A549 (cell line): ENCODE measurements at regions not wholly inside any gene's neighbourhood (a gene's known extent, or its start where the extent isn't known, plus 50 kb on each side); places are given as distances from the start of the nearest gene placed in this dataset.

Experiments used
- ATAC-seq, 2 experiments: fragments of 200-7000 bp in 1 of 2; fragments of >200 bp in 1 of 2; cut with Nextera tagmentation in 1 of 2; cut with Tn5 transposase in 1 of 2; 3 replicates each; pipeline versions ENCODE4 v1.8.0 to v1.9.1; 2018 to 2020; ENCODE audit warnings: mild to moderate bottlenecking in 1 of 2, moderate library complexity in 1 of 2
- CTCF ChIA-PET: fragments of 300-600 bp; sonication (Branson Sonifier 250); formaldehyde crosslinking; extraction: SDS; loops from one replicate; lab custom pipeline; 2021; ENCODE audit warnings: antibody characterized with exemption, inconsistent platforms; lab: Yijun Ruan, JAX
- POLR2A ChIA-PET: fragments of 350-600 bp; formaldehyde crosslinking; extraction: SDS; loops from one replicate; lab custom pipeline; 2021; ENCODE audit warnings: antibody characterized with exemption, inconsistent platforms; lab: Yijun Ruan, JAX
- DNase-seq, 2 experiments: peaks; one replicate each; pipeline versions ENCODE4 v3.0.0 to v3.0.0-alpha.2; 2011 to 2016; ENCODE audit warnings: low read depth in 1 of 2, low spot score in 1 of 2
- FAIRE-seq: peaks from 2 replicates; lab custom pipeline; 2011; peaks lifted over from hg19 to GRCh38; lab: Jason Lieb, UNC
- H3K27ac ChIP-seq, 2 experiments: fragments of >200 bp; sonication (Bioruptor Twin); formaldehyde crosslinking; 3 replicates each; pipeline ENCODE4 v1.5.1; 2016 to 2017
- H3K4me1 ChIP-seq: fragments of >200 bp; sonication (Bioruptor Twin); formaldehyde crosslinking; 3 replicates; pipeline ENCODE4 v1.6.1; 2016
- H3K4me2 ChIP-seq: fragments of >200 bp; sonication (Bioruptor Twin); formaldehyde crosslinking; 3 replicates; pipeline ENCODE4 v1.6.1; 2016
- H3K4me3 ChIP-seq: fragments of >200 bp; sonication (Bioruptor Twin); formaldehyde crosslinking; 3 replicates; pipeline ENCODE4 v1.5.1; 2016
- H3K9me3 ChIP-seq: fragments of >200 bp; sonication (Bioruptor Twin); formaldehyde crosslinking; 3 replicates; pipeline ENCODE4 v1.6.1; 2016
- BHLHE40 ChIP-seq: IDR thresholded peaks from 2 replicates; pipeline ENCODE4 v1.6.1; 2012; ENCODE audit warnings: low read depth, low read length, inconsistent platforms
- EHMT2 ChIP-seq: fragments of 200-600 bp; sonication (generic); IDR thresholded peaks from 2 replicates; pipeline ENCODE4 v1.6.1; 2016; ENCODE audit warnings: antibody characterized with exemption, low read depth, mild to moderate bottlenecking, moderate library complexity
- ESRRA ChIP-seq: fragments of 150-350 bp; IDR thresholded peaks from 2 replicates; pipeline ENCODE4 v1.6.1; 2014; ENCODE audit warnings: mild to moderate bottlenecking, low read length, borderline replicate concordance
- FOSB ChIP-seq: fragments of 250-450 bp; sonication (Bioruptor Pico); IDR thresholded peaks from 2 replicates; pipeline ENCODE4 v1.5.0; 2020; ENCODE audit warnings: mild to moderate bottlenecking, moderate library complexity
- FOSL2 ChIP-seq, 2 experiments: fragments of 450-650 bp in 1 of 2; fragments of >200 bp in 1 of 2; sonication (Bioruptor Twin) in 1 of 2; formaldehyde crosslinking; IDR thresholded peaks; 2 replicates each; pipeline versions ENCODE4 v1.5.0 to v1.6.1; 2016 to 2020; ENCODE audit warnings: mild to moderate bottlenecking in 1 of 2, moderate library complexity in 1 of 2
- FOXS1 ChIP-seq: fragments of 250-450 bp; sonication (Bioruptor Pico); IDR thresholded peaks from 2 replicates; pipeline ENCODE4 v1.5.0; 2020; ENCODE audit warnings: mild to moderate bottlenecking, moderate library complexity
- HDAC2 ChIP-seq: fragments of 200-600 bp; sonication (generic); IDR thresholded peaks from 2 replicates; pipeline ENCODE4 v1.6.1; 2016
- JUN ChIP-seq, 2 experiments: fragments of >200 bp; sonication (Bioruptor Twin); formaldehyde crosslinking; IDR thresholded peaks; 2 replicates in 1 of 2; 3 replicates in 1 of 2; pipeline ENCODE4 v1.6.1; 2016 to 2017
- JUNB ChIP-seq: fragments of >200 bp; sonication (Bioruptor Twin); formaldehyde crosslinking; IDR thresholded peaks from 2 replicates; pipeline ENCODE4 v1.6.1; 2016
- KDM1A ChIP-seq: fragments of 200-600 bp; sonication (generic); IDR thresholded peaks from 2 replicates; pipeline ENCODE4 v1.6.1; 2016; ENCODE audit warnings: low read depth, mild to moderate bottlenecking
- KDM5A ChIP-seq: fragments of 200-600 bp; sonication (generic); IDR thresholded peaks from 2 replicates; pipeline ENCODE4 v1.6.1; 2016; ENCODE audit warnings: antibody characterized with exemption, mild to moderate bottlenecking
- MAFK ChIP-seq: fragments of 450-650 bp; IDR thresholded peaks from 2 replicates; pipeline ENCODE4 v1.6.1; 2014; ENCODE audit not compliant: partially characterized antibody
- MAZ ChIP-seq: fragments of 150-350 bp; IDR thresholded peaks from 2 replicates; pipeline ENCODE4 v1.6.1; 2014; ENCODE audit warnings: antibody characterized with exemption, low read depth, low read length, borderline replicate concordance
- NPAS2 ChIP-seq: fragments of 250-450 bp; sonication (Bioruptor Pico); IDR thresholded peaks from 2 replicates; pipeline ENCODE4 v1.8.0; 2022; ENCODE audit warnings: mild to moderate bottlenecking, moderate library complexity, borderline replicate concordance
- PHF8 ChIP-seq: fragments of 200-600 bp; sonication (generic); IDR thresholded peaks from 2 replicates; pipeline ENCODE4 v1.6.1; 2016; ENCODE audit warnings: low read depth, mild to moderate bottlenecking, antibody characterized with exemption, moderate library complexity, borderline replicate concordance
- POLR2AphosphoS2 ChIP-seq: conservative IDR thresholded peaks from 2 replicates; pipeline ENCODE4 v1.6.1; 2012; ENCODE audit warnings: low read length, improper control_type of control experiment, inconsistent platforms
- RARB ChIP-seq: fragments of 250-450 bp; sonication (Bioruptor Pico); IDR thresholded peaks from 2 replicates; pipeline ENCODE4 v1.8.0; 2021; ENCODE audit warnings: mild to moderate bottlenecking, moderate library complexity
- RCOR1 ChIP-seq: fragments of 150-350 bp; IDR thresholded peaks from 2 replicates; pipeline ENCODE4 v1.6.1; 2014; ENCODE audit warnings: antibody characterized with exemption, low read length, low read depth
- RFX5 ChIP-seq: fragments of 450-650 bp; IDR thresholded peaks from 2 replicates; pipeline ENCODE4 v1.7.1; 2014; ENCODE audit warnings: antibody characterized with exemption, mild to moderate bottlenecking, moderate library complexity
- SMC3 ChIP-seq: fragments of >200 bp; sonication (Bioruptor Twin); formaldehyde crosslinking; IDR thresholded peaks from 3 replicates; pipeline ENCODE4 v1.6.1; 2018; ENCODE audit warnings: inconsistent platforms
- TP53 ChIP-seq: fragments of 250-450 bp; sonication (Bioruptor Pico); IDR thresholded peaks from 2 replicates; pipeline ENCODE4 v1.5.0; 2021; ENCODE audit warnings: mild to moderate bottlenecking, moderate library complexity
- ZC3H11A ChIP-seq: fragments of 450-650 bp; IDR thresholded peaks from 2 replicates; pipeline ENCODE4 v1.6.1; 2014; ENCODE audit warnings: antibody characterized with exemption, mild to moderate bottlenecking
- ZNF302 ChIP-seq: fragments of 250-450 bp; sonication (Bioruptor Pico); IDR thresholded peaks from 2 replicates; pipeline ENCODE4 v1.9.0; 2021; ENCODE audit warnings: inconsistent platforms, mild to moderate bottlenecking, moderate library complexity
- WGBS: methylation state at CpG from one replicate; pipeline ENCODE4 v1.1.6; 2017; ENCODE audit errors: missing lambda C conversion rate; 5-methylcytosine and 5-hydroxymethylcytosine counted together
- TF ChIP-seq, protein P1 (sequence below): IDR thresholded peaks from 2 replicates; pipeline ENCODE4 v1.6.1; 2012

DNA sequence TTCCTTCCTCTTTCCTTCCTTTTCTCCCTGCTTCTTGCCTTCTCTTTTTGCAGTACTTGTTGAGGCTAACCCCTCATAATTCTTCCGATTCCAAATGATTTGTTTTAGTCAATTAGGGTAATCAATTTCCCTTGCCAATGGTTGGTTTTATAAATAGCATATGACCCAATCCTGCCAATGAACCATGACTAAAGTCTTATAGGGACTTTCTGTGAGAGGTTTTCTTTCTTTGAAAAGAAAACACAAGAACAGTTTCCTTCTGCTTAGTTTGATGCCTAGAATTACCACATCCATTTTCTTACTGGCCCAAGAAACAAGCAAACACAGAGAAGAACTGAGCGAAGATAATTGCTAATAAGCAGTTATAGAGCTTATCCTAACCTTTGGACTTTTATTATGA, 292.5 kb upstream of the SATB1 start (continued):
- no peak for TF ChIP-seq FOXS1 (CRISPR knock-in tag)
- no peak for TF ChIP-seq PHF8
- no peak for TF ChIP-seq EHMT2

DNA sequence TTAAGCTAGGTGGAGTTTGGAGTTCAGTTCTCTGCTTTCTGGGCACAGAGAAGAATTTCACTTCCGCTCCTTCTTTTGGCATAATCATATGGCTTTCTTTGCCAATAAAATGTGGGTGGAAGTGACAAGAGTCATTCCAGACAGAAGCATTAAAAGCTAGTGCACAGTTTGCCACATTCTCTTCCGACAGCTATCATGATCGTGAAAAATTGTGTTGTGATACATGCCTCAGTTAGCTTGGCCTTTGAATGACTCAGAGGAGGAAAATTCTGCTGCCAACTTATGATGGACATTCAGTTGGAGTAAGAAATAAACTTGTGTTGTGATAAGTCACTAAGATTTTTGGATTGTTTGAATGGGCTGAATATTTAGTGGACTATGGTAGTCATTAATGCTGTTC, 291.7 kb upstream of the SATB1 start:
- ChIA-PET CTCF (no interaction called here), POLR2A (no interaction called here)
- no peak for DNase-seq
- TF ChIP-seq ESRRA, result no peak
- no peak for TF ChIP-seq BHLHE40
- TF ChIP-seq SMC3, result no peak
- TF ChIP-seq, protein P1, sequence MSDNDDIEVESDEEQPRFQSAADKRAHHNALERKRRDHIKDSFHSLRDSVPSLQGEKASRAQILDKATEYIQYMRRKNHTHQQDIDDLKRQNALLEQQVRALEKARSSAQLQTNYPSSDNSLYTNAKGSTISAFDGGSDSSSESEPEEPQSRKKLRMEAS, result no peak
- TF ChIP-seq MAFK, result no peak
- no peak for TF ChIP-seq ZNF302 (CRISPR knock-in tag)
- TF ChIP-seq RARB, result no peak
- TF ChIP-seq JUNB, result no peak
- no peak for TF ChIP-seq HDAC2
- no peak for TF ChIP-seq FOXS1 (CRISPR knock-in tag)
- no peak for TF ChIP-seq RFX5
- TF ChIP-seq KDM1A, result no peak
- no peak for TF ChIP-seq FOSL2 (IDR thresholded peaks at IDR 0.05)
- TF ChIP-seq FOSL2 (CRISPR knock-in tag; IDR thresholded peaks at IDR 0.05), result no peak
- no peak for TF ChIP-seq TP53 (CRISPR knock-in tag)
- TF ChIP-seq ZC3H11A, result no peak
- TF ChIP-seq FOSB (CRISPR knock-in tag), result no peak
- ATAC-seq, result no peak
- Histone ChIP-seq H3K4me1 (no peaks in the 10 kb centered on the region), H3K27ac (no peak overlapping the region), H3K9me3 (no peaks in the 10 kb centered on the region), H3K4me2 (no peak overlapping the region), H3K4me3 (no peak overlapping the region)
- FAIRE-seq, result no peak
- 10% methylated on average over 3 of the region's 3 CpGs for WGBS

DNA sequence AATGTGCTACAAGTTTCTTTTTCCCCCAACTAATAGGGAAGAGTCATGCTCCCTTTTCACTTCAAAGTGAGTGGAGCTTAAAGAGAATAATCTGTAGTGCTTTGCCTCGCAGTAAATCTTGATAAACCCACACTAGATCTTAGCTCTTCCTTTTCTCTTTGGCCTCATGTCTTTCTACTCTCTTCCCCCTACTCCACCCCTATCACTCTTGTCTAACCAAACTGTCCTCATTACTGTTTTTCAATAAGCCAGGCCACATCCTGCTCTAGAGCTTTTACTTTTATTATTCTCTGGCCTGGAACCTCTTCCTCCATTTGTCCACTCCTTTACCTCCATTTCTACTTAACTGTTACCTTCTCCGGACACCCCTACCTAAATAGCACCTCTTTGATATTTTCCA, 291.0 kb upstream of the SATB1 start:
- CTCF ChIA-PET, result interaction anchor here (1.3 kb wide), 1 partner anchor 22 kb away, joined by 4 read pairs; no protein-coding TSS in a partner anchor

DNA sequence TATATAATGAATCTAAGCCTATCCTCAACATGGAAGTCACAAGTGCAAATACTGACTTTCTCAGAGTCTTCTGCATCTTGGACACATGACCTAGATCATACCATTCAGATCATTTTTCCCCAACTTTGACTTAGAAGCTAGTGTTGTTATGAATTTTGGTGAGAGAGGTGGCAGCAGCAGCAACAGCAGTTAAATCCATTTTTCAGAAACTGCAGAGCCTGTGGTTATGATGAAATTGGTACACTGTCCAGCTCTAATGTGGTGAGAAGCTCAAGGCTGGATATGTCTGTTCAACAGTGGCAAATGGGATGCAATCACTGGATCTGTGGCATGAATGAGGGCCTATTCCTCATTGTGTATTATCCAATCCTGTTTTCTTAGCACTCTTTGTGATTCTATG, 290.1 kb upstream of the SATB1 start:
- Histone ChIP-seq H3K27ac (no peak overlapping the region), H3K4me2 (no peak overlapping the region), H3K4me3 (no peak overlapping the region), H3K9me3 (no peaks in the 10 kb centered on the region), H3K4me1 (no peaks in the 10 kb centered on the region)
- POLR2A ChIA-PET, result no interaction called here
- ATAC-seq (no peak), FAIRE-seq (no peak), DNase-seq (no peak)
- no peak for TF ChIP-seq KDM1A
- no peak for TF ChIP-seq KDM5A
- no peak for TF ChIP-seq JUN (IDR thresholded peaks at IDR 0.05)
- no peak for TF ChIP-seq FOSL2 (IDR thresholded peaks at IDR 0.05)
- no peak for TF ChIP-seq FOSL2 (CRISPR knock-in tag; IDR thresholded peaks at IDR 0.05)
- no peak for TF ChIP-seq POLR2AphosphoS2
- TF ChIP-seq NPAS2 (CRISPR knock-in tag), result no peak
- TF ChIP-seq ZNF302 (CRISPR knock-in tag), result no peak
- CTCF ChIA-PET, result interaction anchor here (0.8 to 1.3 kb wide), 2 partner anchors 18 to 23 kb away, joined by 3 to 4 read pairs; no protein-coding TSS in a partner anchor

More for the DNA sequence above, 291.0 kb upstream of the SATB1 start:
- WGBS, result 3% methylated on average over 2 of the region's 2 CpGs
- no peak for TF ChIP-seq RCOR1
- no peak for TF ChIP-seq MAZ
- TF ChIP-seq POLR2AphosphoS2, result no peak
- H3K9me3 ChIP-seq, result no peaks in the 10 kb centered on the region
- ATAC-seq (no peak), DNase-seq (no peak), FAIRE-seq (no peak)
- H3K4me1 ChIP-seq, result no peaks in the 10 kb centered on the region
- no peak overlapping the region for H3K4me2 ChIP-seq
- no peak overlapping the region for H3K27ac ChIP-seq
- POLR2A ChIA-PET, result no interaction called here
- no peak overlapping the region for H3K4me3 ChIP-seq
